Common myeloid progenitor, CD34-positive (primary cell): ENCODE measurements at regions not wholly inside any gene's neighbourhood (a gene's known extent, or its start where the extent isn't known, plus 50 kb on each side); places are given as distances from the start of the nearest gene placed in this dataset.

Experiments used
- CTCF ChIA-PET: fragments of 350-600 bp; sonication (Branson Sonifier 250); formaldehyde crosslinking; loops from one replicate; lab custom pipeline; 2021; ENCODE audit warnings: antibody characterized with exemption; lab: Charles Lee
- POLR2A ChIA-PET: fragments of 350-600 bp; sonication (Branson Sonifier 250); formaldehyde crosslinking; loops from one replicate; lab custom pipeline; 2021; ENCODE audit warnings: antibody characterized with exemption; lab: Charles Lee
- DNase-seq, 3 donors: peaks; one replicate each; pipeline versions ENCODE4 v3.0.0 to v3.0.0-alpha.2; 2013
- H3K27ac ChIP-seq, 2 experiments: 1 replicate in 1 of 2; 2 replicates in 1 of 2; pipeline ENCODE4 v1.7.0; 2013; ENCODE audit warnings: inconsistent platforms in 2 of 2, low read length in 2 of 2, mild to moderate bottlenecking in 2 of 2, low read depth in 1 of 2, moderate library complexity in 1 of 2; ENCODE audit not compliant: severe bottlenecking in 2 of 2, insufficient read depth in 1 of 2, poor library complexity in 1 of 2
- H3K27me3 ChIP-seq, 5 experiments: replicated peaks in 2 of 5; 1 replicate in 3 of 5; 2 replicates in 2 of 5; pipeline versions ENCODE4 v1.6.1 to v1.7.0; 2013; ENCODE audit warnings: low read length in 4 of 5, mild to moderate bottlenecking in 2 of 5, moderate library complexity in 2 of 5, inconsistent platforms in 1 of 5; ENCODE audit not compliant: insufficient read depth in 5 of 5, control insufficient read depth in 4 of 5
- H3K36me3 ChIP-seq, 4 experiments: 1 replicate in 2 of 4; 2 replicates in 2 of 4; pipeline versions ENCODE4 v1.6.1 to v1.7.0; 2013; ENCODE audit warnings: low read length in 3 of 4, control low read depth in 1 of 4, mild to moderate bottlenecking in 1 of 4; ENCODE audit not compliant: control insufficient read depth in 4 of 4, insufficient read depth in 4 of 4
- H3K4me1 ChIP-seq, 4 experiments: 1 replicate in 3 of 4; 2 replicates in 1 of 4; pipeline versions ENCODE4 v1.6.1 to v1.7.1; 2013; ENCODE audit warnings: low read length in 3 of 4, mild to moderate bottlenecking in 3 of 4, control low read depth in 1 of 4, inconsistent platforms in 1 of 4, moderate library complexity in 1 of 4; ENCODE audit not compliant: control insufficient read depth in 4 of 4, insufficient read depth in 4 of 4; ENCODE audit errors: control extremely low read depth in 1 of 4
- H3K4me3 ChIP-seq, 7 experiments: 1 replicate in 4 of 7; 2 replicates in 3 of 7; pipeline versions ENCODE4 v1.5.1 to v1.7.0; 2013; ENCODE audit warnings: mild to moderate bottlenecking in 7 of 7, low read length in 6 of 7, moderate library complexity in 6 of 7, inconsistent platforms in 2 of 7, low read depth in 2 of 7, control low read depth in 1 of 7; ENCODE audit not compliant: insufficient read depth in 4 of 7, control insufficient read depth in 1 of 7; ENCODE audit errors: extremely low read depth in 1 of 7
- H3K9me3 ChIP-seq, 5 experiments: 1 replicate in 4 of 5; 2 replicates in 1 of 5; pipeline versions ENCODE4 v1.6.1 to v1.7.1; 2013; ENCODE audit warnings: low read length in 4 of 5, mild to moderate bottlenecking in 2 of 5, inconsistent platforms in 1 of 5, low read depth in 1 of 5, moderate library complexity in 1 of 5; ENCODE audit not compliant: control insufficient read depth in 4 of 5, insufficient read depth in 2 of 5; ENCODE audit errors: control extremely low read depth in 1 of 5
- WGBS: methylation state at CpG from one replicate; pipeline ENCODE4 v1.1.5; 2013; ENCODE audit not compliant: insufficient coverage; 5-methylcytosine and 5-hydroxymethylcytosine counted together

DNA sequence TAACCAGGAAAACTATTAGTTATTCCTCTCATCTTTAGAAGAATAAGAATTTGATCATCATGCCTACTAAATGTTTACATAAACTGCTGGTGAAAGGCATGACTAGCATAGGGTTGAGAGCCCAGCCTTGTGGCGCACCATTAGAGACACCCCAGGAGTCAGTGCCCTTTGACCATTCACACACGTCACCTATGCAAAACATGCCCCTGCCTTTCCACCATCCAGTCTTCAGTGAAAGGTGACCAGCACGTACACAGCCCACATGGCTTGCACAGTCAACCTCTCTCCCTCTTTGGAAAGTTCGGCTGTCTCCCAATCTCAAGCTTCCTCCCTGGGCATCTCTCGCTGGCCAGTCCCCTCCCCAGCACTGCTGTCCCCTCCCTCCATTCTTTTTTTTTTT lies 150.3 kb downstream of the ENGASE start:
- peaks cover 0 to 11% (median 4%) of the 10 kb centered on the region in 4 experiments for H3K4me1 ChIP-seq
- CTCF ChIA-PET = no interaction called here
- H3K36me3 ChIP-seq = no peaks in the 10 kb centered on the region
- H3K9me3 ChIP-seq = no peaks in the 10 kb centered on the region
- peaks cover 0 to 71% (median 24%) of the 10 kb centered on the region in 5 experiments for H3K27me3 ChIP-seq
- DNase-seq = no peak
- H3K27ac ChIP-seq = no peak overlapping the region
- WGBS = 98% methylated on average over 5 of the region's 5 CpGs
- POLR2A ChIA-PET = no interaction called here
- no peak overlapping the region for H3K4me3 ChIP-seq

DNA sequence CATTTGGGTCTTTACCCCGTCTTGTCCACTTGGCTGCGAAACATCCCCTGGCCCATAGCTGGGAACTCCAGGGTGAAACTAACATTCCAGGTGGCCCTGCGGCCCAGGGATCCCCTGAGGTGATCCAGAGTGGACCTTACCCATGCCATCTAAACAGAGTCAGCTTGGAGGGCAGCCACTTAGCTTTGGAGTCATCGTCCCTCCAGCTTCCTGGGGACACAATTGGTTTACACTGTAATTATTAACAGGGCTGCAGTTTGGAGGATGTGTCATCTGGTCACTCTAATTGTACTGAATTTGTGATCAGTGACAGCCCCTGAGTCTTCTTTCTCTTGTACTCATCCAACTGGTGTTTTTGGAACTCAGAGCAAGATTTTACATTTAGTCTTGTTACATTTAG lies 149.9 kb downstream of the ENGASE start:
- ChIA-PET CTCF (no interaction called here), POLR2A (no interaction called here)
- Histone ChIP-seq H3K4me3 (no peak overlapping the region), H3K27me3 (peaks cover 0 to 76% (median 24%) of the 10 kb centered on the region in 5 experiments), H3K4me1 (peaks cover 0 to 11% (median 4%) of the 10 kb centered on the region in 4 experiments), H3K27ac (no peak overlapping the region), H3K36me3 (no peaks in the 10 kb centered on the region), H3K9me3 (no peaks in the 10 kb centered on the region)
- WGBS = 70% methylated on average over 4 of the region's 4 CpGs
- no peak for DNase-seq

DNA sequence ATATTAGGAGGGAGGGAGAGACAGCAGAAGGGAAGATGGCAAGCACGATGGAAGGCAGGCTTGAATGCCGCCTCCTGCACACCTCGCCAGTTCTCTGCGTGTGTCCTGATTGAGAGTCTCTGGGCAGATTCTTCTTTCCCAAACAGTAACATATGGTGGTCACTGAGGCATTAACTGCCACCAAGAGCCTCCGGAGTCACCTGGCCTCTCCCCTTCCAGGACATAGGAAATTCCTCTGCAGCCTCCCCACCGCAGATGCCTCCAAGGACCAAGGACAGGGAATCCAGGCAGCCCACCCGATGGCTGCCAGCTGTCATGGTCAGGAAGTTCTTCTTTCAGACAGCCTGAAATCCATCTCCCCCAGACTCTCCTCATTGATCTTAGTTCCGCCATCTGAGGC lies 149.3 kb downstream of the ENGASE start:
- CTCF ChIA-PET = no interaction called here
- H3K36me3 ChIP-seq = no peaks in the 10 kb centered on the region
- H3K4me3 ChIP-seq = no peak overlapping the region
- no peaks in the 10 kb centered on the region for H3K9me3 ChIP-seq
- WGBS = 77% methylated on average over 8 of the region's 8 CpGs
- DNase-seq = no peak
- POLR2A ChIA-PET = no interaction called here
- peaks cover 0 to 11% (median 4%) of the 10 kb centered on the region in 4 experiments for H3K4me1 ChIP-seq
- H3K27me3 ChIP-seq = peaks cover 0 to 81% (median 25%) of the 10 kb centered on the region in 5 experiments
- H3K27ac ChIP-seq = no peak overlapping the region

DNA sequence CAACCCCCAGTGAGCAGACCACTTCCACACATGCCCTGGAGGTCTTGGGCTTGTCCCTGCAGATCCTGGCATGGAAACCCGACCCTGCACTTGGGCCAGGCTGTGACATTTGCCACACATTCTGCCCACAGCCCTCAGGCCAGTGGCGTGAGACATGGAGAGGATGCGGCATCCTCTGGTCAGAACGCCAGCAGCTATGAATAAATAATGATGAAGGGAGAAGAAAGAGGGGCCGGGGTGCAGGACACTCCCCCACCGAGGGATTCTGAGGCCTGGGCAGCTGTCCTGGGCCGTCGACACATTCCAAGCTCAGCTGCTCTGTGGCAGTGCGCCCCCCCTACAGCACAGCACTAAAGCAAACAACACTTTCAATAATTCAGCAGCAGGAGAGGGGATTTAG lies 148.8 kb downstream of the ENGASE start:
- CTCF ChIA-PET = no interaction called here
- 64% methylated on average over 6 of the region's 9 CpGs for WGBS
- no peak overlapping the region for H3K27ac ChIP-seq
- peaks cover 0 to 11% (median 4%) of the 10 kb centered on the region in 4 experiments for H3K4me1 ChIP-seq
- H3K27me3 ChIP-seq = peaks cover 0 to 85% (median 25%) of the 10 kb centered on the region in 5 experiments
- no peak overlapping the region for H3K4me3 ChIP-seq
- DNase-seq = no peak
- POLR2A ChIA-PET = no interaction called here
- H3K36me3 ChIP-seq = no peaks in the 10 kb centered on the region
- no peaks in the 10 kb centered on the region for H3K9me3 ChIP-seq

DNA sequence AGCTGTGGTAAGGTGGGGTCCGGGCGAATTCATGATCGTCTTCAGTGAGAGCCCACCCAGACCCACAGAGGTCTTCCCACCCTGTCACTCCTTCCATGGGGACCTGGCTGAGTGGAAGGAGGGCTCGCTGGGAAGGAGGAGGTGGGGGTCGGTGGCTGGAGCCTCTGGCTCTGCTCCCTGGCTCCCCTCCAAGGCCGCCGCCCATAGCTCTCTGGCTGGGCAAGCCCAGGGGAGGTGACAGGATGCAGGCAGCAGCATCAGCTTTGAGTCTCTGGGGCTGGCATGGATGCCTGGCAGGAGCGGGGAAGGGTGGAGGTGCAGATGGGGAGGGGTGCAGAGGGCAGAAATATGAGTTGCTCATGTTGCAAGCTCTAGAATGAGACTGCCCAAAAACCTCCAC lies 147.0 kb downstream of the ENGASE start:
- H3K27me3 ChIP-seq = peaks cover 0 to 87% (median 25%) of the 10 kb centered on the region in 5 experiments
- H3K27ac ChIP-seq = no peak overlapping the region
- 86% methylated on average over 5 of the region's 8 CpGs for WGBS

DNA sequence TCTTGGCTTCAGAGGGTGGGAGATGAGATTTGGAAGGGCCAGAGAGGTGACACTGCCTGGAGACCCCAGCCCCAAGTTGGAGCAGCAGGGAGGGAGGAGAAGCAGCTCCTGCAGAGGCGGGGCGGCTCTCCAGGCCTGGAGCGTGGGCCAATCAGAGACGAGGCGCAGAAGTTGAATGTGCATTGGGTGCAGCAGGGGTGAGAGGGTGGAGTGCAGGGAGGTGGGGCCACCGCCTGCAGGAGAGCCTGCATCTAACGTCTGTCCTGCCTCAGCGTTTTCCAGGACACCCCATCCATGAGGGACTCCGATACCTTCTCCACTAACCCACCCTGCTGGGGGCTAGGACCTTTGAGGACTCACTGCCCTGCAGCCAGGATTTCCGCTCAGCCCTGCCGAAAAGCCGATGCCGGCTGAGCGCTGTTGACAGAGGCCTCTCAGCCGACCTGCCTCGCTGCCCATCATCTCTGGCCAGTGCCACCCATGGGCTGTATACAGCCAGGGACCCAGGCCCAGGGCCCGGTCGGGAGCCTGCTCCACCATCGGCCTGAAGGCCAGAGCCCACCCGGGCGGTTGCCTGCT lies 146.2 kb downstream of the ENGASE start:
- POLR2A ChIA-PET = no interaction called here
- Histone ChIP-seq H3K4me3 (peak overlapping the region in 3 of 7 experiments; percentile 2 to 45 (median 11)), H3K27me3 (peaks cover 0 to 89% (median 29%) of the 10 kb centered on the region in 5 experiments), H3K27ac (no peak overlapping the region), H3K9me3 (no peaks in the 10 kb centered on the region), H3K4me1 (peaks cover 0 to 11% (median 4%) of the 10 kb centered on the region in 4 experiments), H3K36me3 (no peaks in the 10 kb centered on the region)
- DNase-seq = peak in 2 of 3 donors; percentile 1 to 4
- CTCF ChIA-PET = no interaction called here
- WGBS = 19% methylated on average over 18 of the region's 21 CpGs

More for the DNA sequence above, 147.0 kb downstream of the ENGASE start:
- ChIA-PET POLR2A (no interaction called here), CTCF (no interaction called here)
- Histone ChIP-seq H3K4me3 (no peak overlapping the region), H3K9me3 (no peaks in the 10 kb centered on the region), H3K36me3 (no peaks in the 10 kb centered on the region), H3K4me1 (peaks cover 0 to 11% (median 4%) of the 10 kb centered on the region in 4 experiments)
- no peak for DNase-seq

DNA sequence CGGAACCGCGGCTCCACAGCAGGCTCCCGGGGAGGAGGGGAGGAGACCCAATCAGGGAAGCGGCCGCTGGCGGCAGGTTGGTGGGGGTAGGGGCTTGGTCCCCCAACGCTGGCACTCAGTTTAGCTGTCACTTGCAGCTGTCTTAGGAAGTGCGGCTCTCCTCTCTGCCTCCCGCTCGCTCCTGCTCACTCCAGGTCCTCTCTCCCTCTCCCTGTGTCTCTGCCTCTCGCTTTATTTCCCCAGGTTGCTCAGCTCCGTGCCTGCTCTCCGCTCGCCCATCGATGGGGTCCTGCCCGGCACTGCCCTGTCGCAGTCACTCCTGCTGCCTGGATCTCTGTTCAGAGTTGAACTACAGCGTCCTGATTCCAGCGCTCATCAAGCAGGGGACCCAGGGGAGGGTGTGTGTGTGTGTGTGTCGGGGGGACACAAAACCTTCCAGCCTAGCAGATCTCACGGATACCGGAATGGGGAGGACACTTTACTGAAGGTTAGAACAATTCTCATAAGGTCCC lies 145.6 kb downstream of the ENGASE start:
- ChIA-PET CTCF (no interaction called here), POLR2A (no interaction called here)
- no peak overlapping the region for H3K27ac ChIP-seq
- no peaks in the 10 kb centered on the region for H3K36me3 ChIP-seq
- H3K27me3 ChIP-seq = peaks cover 0 to 94% (median 31%) of the 10 kb centered on the region in 5 experiments
- WGBS = 7% methylated on average over 18 of the region's 23 CpGs
- H3K4me3 ChIP-seq = peak overlapping the region in 3 of 7 experiments; percentile 2 to 45 (median 22)
- H3K4me1 ChIP-seq = peaks cover 0 to 11% (median 4%) of the 10 kb centered on the region in 4 experiments
- DNase-seq = peak in 1 of 3 donors; percentile 8
- H3K9me3 ChIP-seq = no peaks in the 10 kb centered on the region
